ENCODE measurements at regions not wholly inside any gene's neighbourhood (a gene's known extent, or its start where the extent isn't known, plus 50 kb on each side); places are given as distances from the start of the nearest gene placed in this dataset.

- peak; percentile 29 for FAIRE-seq
These were observed 206.5 kb upstream of the KRR1 start for GRCh38 chr12:75717902-75718301.

DNA sequence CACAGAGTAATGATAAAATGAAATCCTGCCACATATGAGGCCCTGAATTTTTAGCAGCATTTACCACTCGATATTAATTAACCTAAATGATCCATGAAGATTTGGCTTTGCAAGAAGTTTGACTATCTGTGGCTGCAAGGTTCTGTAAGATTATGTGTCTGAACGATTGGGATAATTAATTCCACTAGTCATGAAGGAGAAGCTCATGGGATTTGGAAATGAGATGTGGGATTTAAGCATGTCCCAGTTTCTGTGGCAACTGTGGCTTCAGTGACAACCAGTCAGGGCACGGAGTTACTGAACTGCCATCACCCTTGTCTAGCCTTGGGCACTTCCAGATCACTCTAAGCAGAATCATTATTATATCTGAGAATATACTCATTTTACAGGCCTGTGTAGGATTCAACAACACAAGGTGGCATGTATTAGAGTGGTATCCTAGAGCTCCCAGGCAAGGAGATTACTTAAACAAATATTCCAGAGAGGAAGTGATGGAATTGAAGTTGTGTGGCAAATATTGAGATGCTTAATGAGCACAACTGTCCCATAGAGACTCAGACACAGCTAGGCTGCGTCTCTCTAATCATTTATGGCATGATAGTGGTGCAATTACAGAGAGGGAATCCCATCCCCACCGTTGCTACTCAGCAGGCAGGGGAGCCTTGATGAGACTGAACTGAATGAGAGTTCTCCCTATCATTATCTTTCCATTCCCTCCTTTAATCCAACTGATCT lies 205.0 kb upstream of the KRR1 start:
- no peak for FAIRE-seq

- FAIRE-seq: no peak
These were observed 204.3 kb upstream of the KRR1 start for GRCh38 chr12:75715682-75716081.

DNA sequence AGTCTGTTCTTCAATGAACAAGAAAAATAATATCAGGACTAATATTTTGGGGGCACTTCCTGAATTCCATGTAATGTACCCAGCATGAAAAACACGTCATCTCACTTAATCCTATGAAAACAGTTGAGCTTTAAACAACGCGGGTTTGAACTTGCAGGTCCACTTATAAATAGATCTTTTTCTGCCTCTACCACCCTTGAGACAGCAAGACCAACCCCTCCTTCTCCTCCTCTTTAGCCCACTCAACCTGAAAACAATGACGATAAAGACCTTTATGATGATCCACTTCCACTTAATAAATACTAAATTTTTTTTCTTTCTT lies 203.9 kb upstream of the KRR1 start:
- FAIRE-seq: peak; percentile 100

GRCh38 chr12:75714462-75715322 lies 203.3 kb upstream of the KRR1 start:
- FAIRE-seq: no peak

GRCh38 chr12:75713434-75713833 lies 202.0 kb upstream of the KRR1 start:
- no peak for FAIRE-seq

- FAIRE-seq: no peak
These were observed 200.8 kb upstream of the KRR1 start for GRCh38 chr12:75712223-75712622.

DNA sequence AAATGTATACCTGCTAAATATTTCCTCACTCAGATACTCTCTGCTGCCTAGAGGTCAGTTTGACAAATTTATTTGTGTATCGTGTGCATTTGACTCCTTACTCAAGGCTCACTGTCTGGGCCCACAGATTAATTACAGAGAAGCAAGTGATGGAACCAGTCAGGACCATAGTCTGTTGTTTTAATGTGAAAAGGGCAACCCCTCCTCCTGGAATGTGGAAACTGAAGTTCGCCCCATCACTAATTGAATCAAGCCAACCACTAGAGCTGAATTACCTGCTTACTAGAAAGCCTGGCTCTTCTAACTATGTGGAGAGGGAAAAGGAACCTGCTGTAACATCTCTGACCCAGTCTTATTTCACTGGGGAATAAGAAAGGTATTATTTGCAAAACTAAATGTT lies 199.9 kb upstream of the KRR1 start:
- no peak for FAIRE-seq

GRCh38 chr12:75710361-75711069 lies 199.1 kb upstream of the KRR1 start:
- FAIRE-seq: no peak

GRCh38 chr12:75709503-75709902 lies 198.1 kb upstream of the KRR1 start:
- no peak for FAIRE-seq

- FAIRE-seq: peak; percentile 21
These were observed 197.4 kb upstream of the KRR1 start for GRCh38 chr12:75708802-75709201.

DNA sequence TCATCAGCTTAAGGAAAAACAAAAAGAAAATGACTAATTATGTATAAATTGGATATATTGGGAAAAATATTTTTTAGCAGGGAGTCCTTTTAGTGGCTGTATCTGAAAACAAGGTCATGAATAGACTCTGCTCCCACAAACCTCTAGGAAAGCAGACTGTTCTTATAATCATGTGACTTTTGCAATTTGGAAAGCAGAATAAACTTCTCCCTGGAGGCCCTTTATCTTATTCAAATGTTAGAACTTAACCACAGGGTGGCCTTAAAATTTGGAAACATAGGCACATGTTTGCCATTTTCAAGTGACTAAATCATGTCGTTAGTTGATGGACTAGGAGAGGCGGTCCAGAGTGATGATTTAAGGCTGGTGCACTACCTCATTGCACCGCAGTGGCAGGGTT lies 196.6 kb upstream of the KRR1 start:
- FAIRE-seq: peak; percentile 98

GRCh38 chr12:75706786-75707605 lies 195.6 kb upstream of the KRR1 start:
- FAIRE-seq: no peak

GRCh38 chr12:75705749-75706711 lies 194.6 kb upstream of the KRR1 start:
- FAIRE-seq: peak; percentile 99

- no peak for FAIRE-seq
These were observed 193.3 kb upstream of the KRR1 start for GRCh38 chr12:75704664-75705063.

- FAIRE-seq: peak; percentile 19
These were observed 192.8 kb upstream of the KRR1 start for GRCh38 chr12:75704208-75704607.

DNA sequence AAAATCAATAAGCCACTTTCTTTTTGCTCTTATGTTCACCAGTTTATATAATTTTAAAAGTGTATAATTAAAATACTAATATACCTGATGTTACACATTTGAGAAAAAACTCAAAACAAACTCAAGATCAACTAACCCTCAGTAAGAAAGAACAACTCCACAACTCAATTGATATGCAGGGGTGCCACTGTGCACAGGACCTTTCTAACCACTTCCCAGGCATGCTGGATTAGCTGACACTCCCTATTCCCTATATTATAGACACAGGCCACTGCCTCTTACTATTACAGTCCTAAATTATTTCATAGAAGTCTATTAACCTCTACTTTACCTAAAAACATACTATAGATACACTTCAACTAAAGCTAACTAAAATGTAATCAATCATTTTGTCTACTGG lies 191.7 kb upstream of the KRR1 start:
- no peak for FAIRE-seq

- peak; percentile 99 for FAIRE-seq
These were observed 191.2 kb upstream of the KRR1 start for GRCh38 chr12:75702477-75703093.

DNA sequence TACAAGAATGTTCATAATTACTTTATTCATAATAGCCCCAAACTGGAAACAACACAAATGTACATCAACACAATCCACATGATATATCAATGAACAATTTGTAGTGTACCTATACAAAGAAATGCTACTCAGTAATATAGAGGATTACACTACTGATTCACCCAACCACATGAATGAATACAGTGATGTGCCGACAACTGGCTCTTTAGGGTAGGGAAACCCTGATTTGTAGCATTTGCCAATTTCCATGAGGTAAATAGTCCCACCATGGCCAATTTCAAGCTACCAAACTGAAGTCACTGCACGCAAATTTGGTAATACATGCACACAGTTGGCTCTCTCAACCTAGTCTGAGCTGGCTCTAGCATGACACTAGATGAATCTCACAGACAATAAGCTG lies 190.4 kb upstream of the KRR1 start:
- FAIRE-seq: no peak

- no peak for FAIRE-seq
These were observed 188.5 kb upstream of the KRR1 start for GRCh38 chr12:75699728-75700496.

All from A204.1 (cell line).